ENCODE measurements at regions not wholly inside any gene's neighbourhood (a gene's known extent, or its start where the extent isn't known, plus 50 kb on each side); places are given as distances from the start of the nearest gene placed in this dataset.

- no peak for TF ChIP-seq POLR2A (IDR thresholded peaks at IDR 0.05)
- no peak for TF ChIP-seq CTCF (IDR thresholded peaks at IDR 0.05)
- H3K36me3 ChIP-seq: no peaks in the 10 kb centered on the region
- H3K4me1 ChIP-seq: peaks cover 4 to 19% (median 7%) of the 10 kb centered on the region in 4 donors
- H3K4me3 ChIP-seq: no peak overlapping the region
- DNase-seq: no peak
- H3K27me3 ChIP-seq: no peaks in the 10 kb centered on the region
- no peak overlapping the region for H3K27ac ChIP-seq
- H3K9me3 ChIP-seq: no peaks in the 10 kb centered on the region
These were observed 97.2 kb downstream of the VPREB1 start for GRCh38 chr22:22341736-22342135.

- DNase-seq: peak; percentile 80 to 94 (median 81)
- no peaks in the 10 kb centered on the region for H3K36me3 ChIP-seq
- no peaks in the 10 kb centered on the region for H3K9me3 ChIP-seq
- no peaks in the 10 kb centered on the region for H3K27me3 ChIP-seq
- H3K4me1 ChIP-seq: peaks cover 4 to 19% (median 7%) of the 10 kb centered on the region in 4 donors
- TF ChIP-seq CTCF (IDR thresholded peaks at IDR 0.05): peak; percentile 65 to 88 (median 80)
- TF ChIP-seq POLR2A (IDR thresholded peaks at IDR 0.05): no peak
- H3K27ac ChIP-seq: peak overlapping the region in 3 of 4 donors; percentile 37 to 68 (median 50)
- no peak overlapping the region for H3K4me3 ChIP-seq
These were observed 98.4 kb downstream of the VPREB1 start for GRCh38 chr22:22342697-22343580.

GRCh38 chr22:22343581-22344296, 99.2 kb downstream of the VPREB1 start:
- Histone ChIP-seq H3K4me3 (no peak overlapping the region), H3K9me3 (no peaks in the 10 kb centered on the region), H3K27me3 (no peaks in the 10 kb centered on the region), H3K4me1 (peaks cover 4 to 19% (median 7%) of the 10 kb centered on the region in 4 donors), H3K36me3 (no peaks in the 10 kb centered on the region), H3K27ac (peak overlapping the region in 3 of 4 donors; percentile 37 to 68 (median 50))
- TF ChIP-seq POLR2A (IDR thresholded peaks at IDR 0.05) (no peak), CTCF (IDR thresholded peaks at IDR 0.05) (no peak)
- peak in 2 of 3 donors; percentile 55 to 77 for DNase-seq

GRCh38 chr22:22344430-22344829, 99.8 kb downstream of the VPREB1 start:
- Histone ChIP-seq H3K36me3 (no peaks in the 10 kb centered on the region), H3K27ac (peak overlapping the region in 1 of 4 donors; percentile 68), H3K27me3 (no peaks in the 10 kb centered on the region), H3K4me3 (no peak overlapping the region), H3K4me1 (peaks cover 4 to 19% (median 7%) of the 10 kb centered on the region in 4 donors), H3K9me3 (no peaks in the 10 kb centered on the region)
- DNase-seq: no peak
- TF ChIP-seq POLR2A (IDR thresholded peaks at IDR 0.05) (no peak), CTCF (IDR thresholded peaks at IDR 0.05) (no peak)

- Histone ChIP-seq H3K4me1 (peaks cover 4 to 19% (median 7%) of the 10 kb centered on the region in 4 donors), H3K27ac (no peak overlapping the region), H3K4me3 (no peak overlapping the region), H3K36me3 (no peaks in the 10 kb centered on the region), H3K9me3 (no peaks in the 10 kb centered on the region), H3K27me3 (no peaks in the 10 kb centered on the region)
- no peak for DNase-seq
- no peak for TF ChIP-seq CTCF (IDR thresholded peaks at IDR 0.05)
- TF ChIP-seq POLR2A (IDR thresholded peaks at IDR 0.05): no peak
These were observed 101.2 kb downstream of the VPREB1 start for GRCh38 chr22:22345781-22346180.
